Hepatic stellate cell (primary cell): ENCODE measurements at regions not wholly inside any gene's neighbourhood (a gene's known extent, or its start where the extent isn't known, plus 50 kb on each side); places are given as distances from the start of the nearest gene placed in this dataset.

Experiments used
- DNase-seq: peaks from one replicate; pipeline ENCODE4 v3.0.0; 2011; ENCODE audit warnings: low spot score

GRCh38 chr18:38900445-38900844, 1334.8 kb upstream of the CELF4 start:
- no peak for DNase-seq

- no peak for DNase-seq
Measured at GRCh38 chr18:38900031-38900430, 1334.4 kb upstream of the CELF4 start.

- DNase-seq, result no peak
Measured at GRCh38 chr18:38899252-38899651, 1333.7 kb upstream of the CELF4 start.

GRCh38 chr18:38898167-38898566, 1332.6 kb upstream of the CELF4 start:
- DNase-seq, result no peak

GRCh38 chr18:38895560-38895959, 1330.0 kb upstream of the CELF4 start:
- no peak for DNase-seq

- DNase-seq, result no peak
Measured at GRCh38 chr18:38887671-38888020, 1322.0 kb upstream of the CELF4 start.

- no peak for DNase-seq
Measured at GRCh38 chr18:38886861-38887670, 1321.5 kb upstream of the CELF4 start.

- DNase-seq, result no peak
Measured at GRCh38 chr18:38886235-38886634, 1320.6 kb upstream of the CELF4 start.

GRCh38 chr18:38884050-38884449, 1318.5 kb upstream of the CELF4 start:
- DNase-seq, result no peak

- no peak for DNase-seq
Measured at GRCh38 chr18:38883111-38883510, 1317.5 kb upstream of the CELF4 start.

GRCh38 chr18:38879871-38880270, 1314.3 kb upstream of the CELF4 start:
- no peak for DNase-seq

GRCh38 chr18:38872342-38872741, 1306.7 kb upstream of the CELF4 start:
- no peak for DNase-seq

GRCh38 chr18:38868757-38869156, 1303.2 kb upstream of the CELF4 start:
- DNase-seq, result no peak

- no peak for DNase-seq
Measured at GRCh38 chr18:38867680-38868079, 1302.1 kb upstream of the CELF4 start.

GRCh38 chr18:38851526-38851925, 1285.9 kb upstream of the CELF4 start:
- no peak for DNase-seq

GRCh38 chr18:38847326-38847725, 1281.7 kb upstream of the CELF4 start:
- DNase-seq, result no peak

- DNase-seq, result no peak
Measured at GRCh38 chr18:38843291-38843690, 1277.7 kb upstream of the CELF4 start.

GRCh38 chr18:38826247-38826646, 1260.6 kb upstream of the CELF4 start:
- DNase-seq, result no peak

GRCh38 chr18:38811209-38811608, 1245.6 kb upstream of the CELF4 start:
- DNase-seq, result no peak

- DNase-seq, result no peak
Measured at GRCh38 chr18:38810789-38811188, 1245.2 kb upstream of the CELF4 start.

- no peak for DNase-seq
Measured at GRCh38 chr18:38807915-38808314, 1242.3 kb upstream of the CELF4 start.

- DNase-seq, result no peak
Measured at GRCh38 chr18:38805256-38805655, 1239.7 kb upstream of the CELF4 start.

- DNase-seq, result no peak
Measured at GRCh38 chr18:38801640-38802039, 1236.0 kb upstream of the CELF4 start.

GRCh38 chr18:38796762-38797161, 1231.2 kb upstream of the CELF4 start:
- DNase-seq, result no peak
